ENCODE measurements at regions not wholly inside any gene's neighbourhood (a gene's known extent, or its start where the extent isn't known, plus 50 kb on each side); places are given as distances from the start of the nearest gene placed in this dataset.
"Not testable (repeated sequence)": the region's sequence is repeated elsewhere in the genome, so short reads cannot be mapped to it uniquely, and the experiment has no call there.

GRCh38 chr3:40649346-40649745 lies 124.6 kb downstream of the ZNF621 start:
- DNase-seq: no peak

- no peak for DNase-seq
These were observed 127.3 kb downstream of the ZNF621 start for GRCh38 chr3:40652072-40652471.

- DNase-seq: no peak
These were observed 128.2 kb downstream of the ZNF621 start for GRCh38 chr3:40653001-40653400.

GRCh38 chr3:40653878-40654277 lies 129.1 kb downstream of the ZNF621 start:
- DNase-seq: no peak

- no peak for DNase-seq
These were observed 130.8 kb downstream of the ZNF621 start for GRCh38 chr3:40655551-40655950.

- DNase-seq: no peak
These were observed 132.9 kb downstream of the ZNF621 start for GRCh38 chr3:40657623-40658022.

GRCh38 chr3:40658305-40658704 lies 133.5 kb downstream of the ZNF621 start:
- no peak for DNase-seq

- no peak for DNase-seq
These were observed 135.8 kb downstream of the ZNF621 start for GRCh38 chr3:40660554-40660953.

- no peak for DNase-seq
These were observed 136.5 kb downstream of the ZNF621 start for GRCh38 chr3:40661284-40661683.

- DNase-seq: no peak
These were observed 138.5 kb downstream of the ZNF621 start for GRCh38 chr3:40663280-40663679.

GRCh38 chr3:40669176-40669575 lies 144.4 kb downstream of the ZNF621 start:
- no peak for DNase-seq

- DNase-seq: no peak
These were observed 148.1 kb downstream of the ZNF621 start for GRCh38 chr3:40672861-40673260.

GRCh38 chr3:40677321-40677720 lies 152.6 kb downstream of the ZNF621 start:
- no peak for DNase-seq

- DNase-seq: no peak
These were observed 153.0 kb downstream of the ZNF621 start for GRCh38 chr3:40677749-40678148.

- no peak for DNase-seq
These were observed 154.5 kb downstream of the ZNF621 start for GRCh38 chr3:40679290-40679689.

GRCh38 chr3:40680685-40681657 lies 156.2 kb downstream of the ZNF621 start:
- no peak for DNase-seq

- no peak for DNase-seq
These were observed 156.9 kb downstream of the ZNF621 start for GRCh38 chr3:40681658-40682055.

GRCh38 chr3:40689837-40690236 lies 165.1 kb downstream of the ZNF621 start:
- DNase-seq: no peak

GRCh38 chr3:40690749-40691451 lies 166.1 kb downstream of the ZNF621 start:
- DNase-seq: no peak

GRCh38 chr3:40691452-40691861 lies 166.7 kb downstream of the ZNF621 start:
- no peak for DNase-seq

- DNase-seq: no peak
These were observed 171.1 kb downstream of the ZNF621 start for GRCh38 chr3:40695848-40696247.

GRCh38 chr3:40698611-40699010 lies 173.9 kb downstream of the ZNF621 start:
- not testable (repeated sequence) for DNase-seq

GRCh38 chr3:40701016-40701588 lies 176.3 kb downstream of the ZNF621 start:
- no peak for DNase-seq

- no peak for DNase-seq
These were observed 179.5 kb downstream of the ZNF621 start for GRCh38 chr3:40704224-40704623.

All from CD4-positive, alpha-beta T cell treated with Interleukin-4 for 1 hour (primary cell).